Neural progenitor cell (in vitro differentiated cells): ENCODE measurements at regions not wholly inside any gene's neighbourhood (a gene's known extent, or its start where the extent isn't known, plus 50 kb on each side); places are given as distances from the start of the nearest gene placed in this dataset.

Experiments used
- DNase-seq: peaks from one replicate; pipeline ENCODE4 v3.0.0-alpha.2; 2016; ENCODE audit warnings: low spot score
- H2AFZ ChIP-seq: fragments of 200-600 bp; sonication (generic); replicated peaks from 2 replicates; pipeline ENCODE4 v1.6.1; 2016; ENCODE audit warnings: antibody characterized with exemption
- H3F3A ChIP-seq: fragments of 200-600 bp; sonication (generic); 2 replicates; pipeline ENCODE4 v1.6.1; 2016; ENCODE audit warnings: antibody characterized with exemption, low read depth
- H3K27ac ChIP-seq: fragments of 200-600 bp; sonication (generic); 2 replicates; pipeline ENCODE4 v1.5.1; 2016; ENCODE audit warnings: mild to moderate bottlenecking
- H3K27me3 ChIP-seq: fragments of 200-600 bp; sonication (generic); 2 replicates; pipeline ENCODE4 v1.6.1; 2016; ENCODE audit warnings: mild to moderate bottlenecking, moderate library complexity
- H3K36me3 ChIP-seq: fragments of 200-600 bp; sonication (generic); 2 replicates; pipeline ENCODE4 v1.5.1; 2016
- H3K4me1 ChIP-seq: fragments of 200-600 bp; sonication (generic); 2 replicates; pipeline ENCODE4 v1.6.1; 2016; ENCODE audit warnings: mixed run types
- H3K4me2 ChIP-seq: fragments of 200-600 bp; sonication (generic); 2 replicates; pipeline ENCODE4 v1.6.1; 2016
- H3K4me3 ChIP-seq: fragments of 200-600 bp; sonication (generic); 2 replicates; pipeline ENCODE4 v1.5.1; 2016
- H3K79me2 ChIP-seq: fragments of 200-600 bp; sonication (generic); 2 replicates; pipeline ENCODE4 v1.6.1; 2016; ENCODE audit warnings: low read depth
- H3K9ac ChIP-seq: fragments of 200-600 bp; sonication (generic); 2 replicates; pipeline ENCODE4 v1.6.1; 2016
- H3K9me3 ChIP-seq: fragments of 200-600 bp; sonication (generic); 2 replicates; pipeline ENCODE4 v1.5.1; 2016; ENCODE audit warnings: low read depth
- H4K20me1 ChIP-seq: fragments of 200-600 bp; sonication (generic); 2 replicates; pipeline ENCODE4 v1.6.1; 2016; ENCODE audit warnings: low read depth
- H3K27ac Mint-ChIP-seq: 3 replicates; pipeline ENCODE4 v1.8.0; 2021; ENCODE audit warnings: mixed read lengths
- H3K27me3 Mint-ChIP-seq: 2 replicates; pipeline ENCODE4 v1.8.0; 2022; ENCODE audit warnings: low read depth, mild to moderate bottlenecking, inconsistent platforms, moderate library complexity, mixed read lengths; ENCODE audit not compliant: insufficient read depth
- H3K36me3 Mint-ChIP-seq: 3 replicates; pipeline ENCODE4 v1.8.0; 2021; ENCODE audit warnings: mixed read lengths
- H3K4me1 Mint-ChIP-seq: 3 replicates; pipeline ENCODE4 v1.8.0; 2021; ENCODE audit warnings: mixed read lengths
- H3K4me3 Mint-ChIP-seq: 3 replicates; pipeline ENCODE4 v1.8.0; 2021; ENCODE audit warnings: mild to moderate bottlenecking, moderate library complexity, mixed read lengths
- H3K9me3 Mint-ChIP-seq: 3 replicates; pipeline ENCODE4 v1.8.0; 2020; ENCODE audit warnings: mixed read lengths
- CTCF ChIP-seq: fragments of 200-600 bp; sonication (generic); IDR thresholded peaks from 2 replicates; pipeline ENCODE4 v1.5.1; 2017; ENCODE audit warnings: antibody characterized with exemption, mild to moderate bottlenecking
- EZH2 ChIP-seq: fragments of 200-600 bp; sonication (generic); IDR thresholded peaks from 2 replicates; pipeline ENCODE4 v1.6.1; 2017; ENCODE audit warnings: antibody characterized with exemption, mild to moderate bottlenecking, moderate library complexity
- EZH2phosphoT487 ChIP-seq: fragments of 200-600 bp; sonication (generic); IDR thresholded peaks from 2 replicates; pipeline ENCODE4 v1.6.1; 2017; ENCODE audit warnings: antibody characterized with exemption

GRCh38 chr10:69744971-69745370, 56.7 kb upstream of the COL13A1 start:
- Histone ChIP-seq H2AFZ (no peak overlapping the region), H3K27ac (no peak overlapping the region), H3F3A (no peaks in the 10 kb centered on the region), H3K4me1 (no peaks in the 10 kb centered on the region), H3K79me2 (no peaks in the 10 kb centered on the region), H4K20me1 (no peaks in the 10 kb centered on the region), H3K4me2 (no peak overlapping the region), H3K36me3 (no peaks in the 10 kb centered on the region), H3K9ac (no peak overlapping the region), H3K27me3 (no peaks in the 10 kb centered on the region), H3K9me3 (no peaks in the 10 kb centered on the region), H3K4me3 (no peak overlapping the region)
- no peak for TF ChIP-seq EZH2
- no peak for TF ChIP-seq EZH2phosphoT487
- TF ChIP-seq CTCF: no peak
- Mint-ChIP-seq H3K27me3 (peaks cover 10% of the 10 kb centered on the region), H3K4me1 (peaks cover 3% of the 10 kb centered on the region), H3K4me3 (no peak overlapping the region), H3K9me3 (no peaks in the 10 kb centered on the region), H3K36me3 (no peaks in the 10 kb centered on the region), H3K27ac (no peak overlapping the region)
- DNase-seq: no peak

- H3K27me3 Mint-ChIP-seq: peaks cover 9% of the 10 kb centered on the region
- TF ChIP-seq EZH2phosphoT487: no peak
- TF ChIP-seq CTCF: no peak
- no peak for TF ChIP-seq EZH2
- peaks cover 9% of the 10 kb centered on the region for H3K4me1 Mint-ChIP-seq
- no peak for DNase-seq
- H3K27ac ChIP-seq: no peak overlapping the region
- H3K4me3 ChIP-seq: no peak overlapping the region
- H3K9ac ChIP-seq: no peak overlapping the region
- H4K20me1 ChIP-seq: no peaks in the 10 kb centered on the region
- H3K79me2 ChIP-seq: no peaks in the 10 kb centered on the region
- no peaks in the 10 kb centered on the region for H3K9me3 ChIP-seq
- no peaks in the 10 kb centered on the region for H3K36me3 Mint-ChIP-seq
- H3K36me3 ChIP-seq: no peaks in the 10 kb centered on the region
- H3K9me3 Mint-ChIP-seq: no peaks in the 10 kb centered on the region
- H3K27me3 ChIP-seq: no peaks in the 10 kb centered on the region
- no peak overlapping the region for H3K4me2 ChIP-seq
- H2AFZ ChIP-seq: no peak overlapping the region
- H3F3A ChIP-seq: no peaks in the 10 kb centered on the region
- H3K4me1 ChIP-seq: no peaks in the 10 kb centered on the region
- H3K4me3 Mint-ChIP-seq: no peak overlapping the region
- no peak overlapping the region for H3K27ac Mint-ChIP-seq
These were observed 56.0 kb upstream of the COL13A1 start for GRCh38 chr10:69745698-69746097.

- no peak overlapping the region for H3K27ac Mint-ChIP-seq
- peaks cover 14% of the 10 kb centered on the region for H3K4me1 Mint-ChIP-seq
- Histone ChIP-seq H3K4me2 (no peak overlapping the region), H3K9me3 (no peaks in the 10 kb centered on the region), H3K36me3 (no peaks in the 10 kb centered on the region), H3K4me1 (no peaks in the 10 kb centered on the region), H3K4me3 (no peak overlapping the region), H3K27ac (no peak overlapping the region), H3K9ac (no peak overlapping the region), H3K27me3 (peaks cover 7% of the 10 kb centered on the region), H3K79me2 (no peaks in the 10 kb centered on the region), H3F3A (no peaks in the 10 kb centered on the region), H2AFZ (no peak overlapping the region), H4K20me1 (no peaks in the 10 kb centered on the region)
- no peak for DNase-seq
- peaks cover 4% of the 10 kb centered on the region for H3K27me3 Mint-ChIP-seq
- H3K9me3 Mint-ChIP-seq: no peaks in the 10 kb centered on the region
- H3K4me3 Mint-ChIP-seq: no peak overlapping the region
- TF ChIP-seq EZH2 (no peak), EZH2phosphoT487 (no peak), CTCF (no peak)
- H3K36me3 Mint-ChIP-seq: no peaks in the 10 kb centered on the region
These were observed 54.5 kb upstream of the COL13A1 start for GRCh38 chr10:69747179-69747578.

- no peaks in the 10 kb centered on the region for H3K9me3 Mint-ChIP-seq
- H3K79me2 ChIP-seq: no peaks in the 10 kb centered on the region
- no peak overlapping the region for H3K4me2 ChIP-seq
- H3K36me3 Mint-ChIP-seq: no peaks in the 10 kb centered on the region
- no peak overlapping the region for H3K27ac ChIP-seq
- H3K9me3 ChIP-seq: no peaks in the 10 kb centered on the region
- no peak overlapping the region for H3K4me3 Mint-ChIP-seq
- H3K4me1 ChIP-seq: peaks cover 5% of the 10 kb centered on the region
- no peak overlapping the region for H3K9ac ChIP-seq
- no peak for DNase-seq
- no peak overlapping the region for H2AFZ ChIP-seq
- TF ChIP-seq CTCF (no peak), EZH2 (no peak), EZH2phosphoT487 (no peak)
- no peak overlapping the region for H3K4me3 ChIP-seq
- peaks cover 18% of the 10 kb centered on the region for H3K4me1 Mint-ChIP-seq
- H3K27me3 Mint-ChIP-seq: peaks cover 4% of the 10 kb centered on the region
- no peaks in the 10 kb centered on the region for H4K20me1 ChIP-seq
- H3K27me3 ChIP-seq: peaks cover 7% of the 10 kb centered on the region
- no peaks in the 10 kb centered on the region for H3K36me3 ChIP-seq
- peak overlapping the region; percentile 25 for H3K27ac Mint-ChIP-seq
- no peaks in the 10 kb centered on the region for H3F3A ChIP-seq
These were observed 53.1 kb upstream of the COL13A1 start for GRCh38 chr10:69748621-69749020.
